PC-3 (cell line): ENCODE measurements at regions not wholly inside any gene's neighbourhood (a gene's known extent, or its start where the extent isn't known, plus 50 kb on each side); places are given as distances from the start of the nearest gene placed in this dataset.

Source experiments
- CTCF ChIP-seq: fragments of 300-600 bp; sonication (generic); conservative IDR thresholded peaks from 2 replicates; pipeline ENCODE4 v1.5.1; 2017; ENCODE audit warnings: antibody characterized with exemption, low read depth, mild to moderate bottlenecking, low read length
- EZH2phosphoT487 ChIP-seq: fragments of 300-600 bp; sonication (generic); IDR thresholded peaks from 2 replicates; pipeline ENCODE4 v1.6.1; 2018; ENCODE audit warnings: mild to moderate bottlenecking, antibody characterized with exemption, low read length, borderline replicate concordance

GRCh38 chr22:26806445-26807175, 149.2 kb downstream of the MIAT start:
- TF ChIP-seq CTCF (no peak), EZH2phosphoT487 (no peak)
